ENCODE measurements at regions not wholly inside any gene's neighbourhood (a gene's known extent, or its start where the extent isn't known, plus 50 kb on each side); places are given as distances from the start of the nearest gene placed in this dataset.

DNA sequence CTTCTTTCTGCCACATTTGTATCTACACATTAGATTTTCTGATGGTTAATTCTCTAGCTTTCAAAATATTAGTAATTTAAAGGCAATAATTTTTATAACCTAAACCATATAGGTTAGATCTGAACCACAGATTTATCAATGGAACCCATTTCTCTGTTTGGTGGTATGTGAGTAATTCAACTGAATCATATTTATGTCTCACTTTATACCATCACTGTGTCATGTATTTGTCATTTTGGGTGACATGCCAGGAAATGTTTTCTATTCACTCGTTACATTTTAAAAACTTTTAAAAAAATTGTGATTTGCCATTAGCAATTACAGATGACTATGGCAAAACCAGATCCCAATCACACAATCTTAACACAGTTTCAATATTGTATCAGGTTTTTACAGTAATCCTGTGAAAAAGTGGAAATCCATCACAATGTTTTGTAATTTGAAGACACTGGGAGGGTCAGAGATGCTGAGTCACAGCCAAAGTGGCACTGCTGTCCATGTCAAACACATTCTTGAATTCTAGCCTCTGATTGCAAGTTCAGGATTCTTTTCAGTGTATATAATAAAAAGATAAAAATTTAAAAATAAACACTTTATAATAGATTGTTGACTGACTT, 356.0 kb upstream of the RBMS3 start:
- Mint-ChIP-seq H3K36me3 (ENCODE audit: low read depth) (no peaks in the 10 kb centered on the region), H3K27ac (ENCODE audit: unreplicated experiment) (no peak overlapping the region), H3K4me3 (ENCODE audit: unreplicated experiment) (no peak overlapping the region), H3K4me1 (ENCODE audit: low read depth) (peaks cover 3% of the 10 kb centered on the region), H3K9me3 (ENCODE audit: low read depth) (no peaks in the 10 kb centered on the region), H3K27me3 (ENCODE audit: low read depth) (no peaks in the 10 kb centered on the region)
- TF ChIP-seq, protein P1, sequence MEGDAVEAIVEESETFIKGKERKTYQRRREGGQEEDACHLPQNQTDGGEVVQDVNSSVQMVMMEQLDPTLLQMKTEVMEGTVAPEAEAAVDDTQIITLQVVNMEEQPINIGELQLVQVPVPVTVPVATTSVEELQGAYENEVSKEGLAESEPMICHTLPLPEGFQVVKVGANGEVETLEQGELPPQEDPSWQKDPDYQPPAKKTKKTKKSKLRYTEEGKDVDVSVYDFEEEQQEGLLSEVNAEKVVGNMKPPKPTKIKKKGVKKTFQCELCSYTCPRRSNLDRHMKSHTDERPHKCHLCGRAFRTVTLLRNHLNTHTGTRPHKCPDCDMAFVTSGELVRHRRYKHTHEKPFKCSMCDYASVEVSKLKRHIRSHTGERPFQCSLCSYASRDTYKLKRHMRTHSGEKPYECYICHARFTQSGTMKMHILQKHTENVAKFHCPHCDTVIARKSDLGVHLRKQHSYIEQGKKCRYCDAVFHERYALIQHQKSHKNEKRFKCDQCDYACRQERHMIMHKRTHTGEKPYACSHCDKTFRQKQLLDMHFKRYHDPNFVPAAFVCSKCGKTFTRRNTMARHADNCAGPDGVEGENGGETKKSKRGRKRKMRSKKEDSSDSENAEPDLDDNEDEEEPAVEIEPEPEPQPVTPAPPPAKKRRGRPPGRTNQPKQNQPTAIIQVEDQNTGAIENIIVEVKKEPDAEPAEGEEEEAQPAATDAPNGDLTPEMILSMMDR (IDR thresholded peaks at IDR 0.05): no peak
- DNase-seq (ENCODE audit: low spot score): no peak

DNA sequence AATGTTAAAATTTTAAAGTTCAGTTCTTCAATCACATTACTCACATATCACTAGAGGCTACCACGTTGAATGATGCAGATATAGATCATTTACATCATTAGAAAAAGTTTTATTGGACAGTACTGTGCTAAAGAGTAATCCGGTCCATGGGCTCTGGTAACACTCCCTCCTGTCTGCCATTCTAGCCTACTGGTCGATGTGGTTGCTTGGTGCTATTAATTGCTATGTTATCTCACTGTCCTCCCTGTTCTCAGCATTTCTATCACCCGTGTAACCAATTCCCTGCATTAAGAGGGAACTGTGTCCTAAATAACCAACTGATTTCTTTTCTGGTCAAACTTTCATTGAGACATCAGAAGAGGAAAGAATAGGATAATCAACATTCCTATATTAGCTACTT, 347.5 kb upstream of the RBMS3 start:
- H3K9me3 Mint-ChIP-seq (ENCODE audit: low read depth): no peaks in the 10 kb centered on the region
- TF ChIP-seq, protein P1 (IDR thresholded peaks at IDR 0.05): no peak
- peaks cover 19% of the 10 kb centered on the region for H3K27me3 Mint-ChIP-seq (ENCODE audit: low read depth)
- DNase-seq (ENCODE audit: low spot score): no peak
- H3K36me3 Mint-ChIP-seq (ENCODE audit: low read depth): peaks cover 5% of the 10 kb centered on the region
- H3K4me1 Mint-ChIP-seq (ENCODE audit: low read depth): no peaks in the 10 kb centered on the region
- no peak overlapping the region for H3K27ac Mint-ChIP-seq (ENCODE audit: unreplicated experiment)
- no peak overlapping the region for H3K4me3 Mint-ChIP-seq (ENCODE audit: unreplicated experiment)

DNA sequence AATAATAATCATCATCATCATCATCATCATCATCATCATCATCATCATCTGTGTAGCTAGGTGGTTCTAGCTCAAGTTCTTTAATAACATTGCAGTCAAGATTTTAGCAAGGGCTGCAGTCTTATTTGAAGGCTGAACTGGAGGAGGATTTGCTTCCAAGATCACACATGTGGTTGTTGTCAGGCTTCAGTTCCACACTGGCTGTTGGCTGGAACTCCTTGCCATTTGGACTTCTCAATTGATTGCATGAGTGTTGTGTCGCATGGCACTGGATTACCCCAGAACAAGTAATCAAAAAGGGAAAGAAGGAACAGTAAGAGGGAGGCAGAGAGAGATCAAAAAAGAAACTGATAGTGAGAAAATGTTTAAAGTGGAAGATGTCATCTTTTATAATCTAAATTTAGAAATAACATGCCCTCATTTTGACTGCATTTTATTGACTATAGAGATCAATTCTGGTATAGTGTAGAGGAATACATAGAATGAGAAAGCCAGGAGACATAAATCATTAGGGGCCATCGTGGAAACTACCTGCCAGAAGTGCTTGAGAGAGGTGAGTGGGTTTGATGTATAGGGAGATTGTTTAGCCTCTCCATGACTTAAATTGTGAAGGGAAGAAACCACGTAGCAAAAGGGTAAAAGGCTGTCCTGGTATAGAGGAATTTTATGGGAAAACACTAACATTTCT, 346.6 kb upstream of the RBMS3 start:
- Mint-ChIP-seq H3K36me3 (ENCODE audit: low read depth) (peaks cover 5% of the 10 kb centered on the region), H3K27me3 (ENCODE audit: low read depth) (peaks cover 22% of the 10 kb centered on the region), H3K27ac (ENCODE audit: unreplicated experiment) (no peak overlapping the region), H3K9me3 (ENCODE audit: low read depth) (no peaks in the 10 kb centered on the region), H3K4me3 (ENCODE audit: unreplicated experiment) (no peak overlapping the region), H3K4me1 (ENCODE audit: low read depth) (no peaks in the 10 kb centered on the region)
- TF ChIP-seq, protein P1 (IDR thresholded peaks at IDR 0.05): no peak
- DNase-seq (ENCODE audit: low spot score): no peak

DNA sequence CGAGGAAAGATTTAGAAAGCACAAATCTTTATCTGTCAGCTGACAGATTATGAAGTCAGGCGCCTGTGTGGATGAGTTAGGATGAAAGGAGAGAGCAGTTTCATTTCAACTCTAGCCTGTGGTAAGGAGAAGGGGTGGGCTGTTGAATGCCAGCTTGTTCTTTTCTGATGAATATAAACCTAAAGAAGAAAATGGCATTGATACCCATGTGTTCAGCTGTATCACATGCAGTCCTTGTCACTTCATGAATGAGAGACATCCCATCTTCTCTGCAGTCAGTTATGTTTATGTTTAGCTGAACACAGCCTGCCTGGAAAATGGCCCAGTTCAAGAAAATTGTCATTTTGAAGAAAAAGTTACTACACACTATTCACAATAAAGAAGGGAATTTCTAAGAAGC, 345.7 kb upstream of the RBMS3 start:
- peaks cover 3% of the 10 kb centered on the region for H3K4me1 Mint-ChIP-seq (ENCODE audit: low read depth)
- H3K4me3 Mint-ChIP-seq (ENCODE audit: unreplicated experiment): no peak overlapping the region
- H3K27ac Mint-ChIP-seq (ENCODE audit: unreplicated experiment): no peak overlapping the region
- no peaks in the 10 kb centered on the region for H3K9me3 Mint-ChIP-seq (ENCODE audit: low read depth)
- peaks cover 25% of the 10 kb centered on the region for H3K27me3 Mint-ChIP-seq (ENCODE audit: low read depth)
- peaks cover 5% of the 10 kb centered on the region for H3K36me3 Mint-ChIP-seq (ENCODE audit: low read depth)
- TF ChIP-seq, protein P1 (IDR thresholded peaks at IDR 0.05): no peak
- no peak for DNase-seq (ENCODE audit: low spot score)

DNA sequence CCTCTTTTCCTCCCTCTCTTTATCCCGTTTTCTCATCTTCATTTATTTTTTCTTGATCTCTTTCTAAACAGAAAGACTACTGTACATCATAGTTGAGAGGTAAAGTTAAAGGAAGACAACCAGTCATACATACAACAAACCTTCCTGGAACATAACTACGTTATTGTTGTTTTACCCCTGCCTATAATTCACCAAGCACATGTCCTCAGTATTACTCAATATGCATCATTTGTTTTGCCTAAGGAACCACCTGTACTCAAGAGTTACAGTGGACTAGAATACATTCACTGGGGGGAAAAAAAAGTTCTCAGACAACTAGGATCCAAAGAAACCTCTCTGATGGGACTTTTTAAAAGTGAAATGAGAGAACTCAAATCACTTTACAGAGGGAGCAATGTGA, 344.7 kb upstream of the RBMS3 start:
- H3K9me3 Mint-ChIP-seq (ENCODE audit: low read depth): no peaks in the 10 kb centered on the region
- no peak for DNase-seq (ENCODE audit: low spot score)

More for the DNA sequence above, 344.7 kb upstream of the RBMS3 start:
- Mint-ChIP-seq H3K27ac (ENCODE audit: unreplicated experiment) (no peak overlapping the region), H3K36me3 (ENCODE audit: low read depth) (peaks cover 3% of the 10 kb centered on the region), H3K4me3 (ENCODE audit: unreplicated experiment) (no peak overlapping the region), H3K4me1 (ENCODE audit: low read depth) (peaks cover 13% of the 10 kb centered on the region), H3K27me3 (ENCODE audit: low read depth) (peaks cover 25% of the 10 kb centered on the region)
- TF ChIP-seq, protein P1 (IDR thresholded peaks at IDR 0.05): no peak

Measured in chondrocyte (in vitro differentiated cells).